Chondrocyte (in vitro differentiated cells): ENCODE measurements at regions not wholly inside any gene's neighbourhood (a gene's known extent, or its start where the extent isn't known, plus 50 kb on each side); places are given as distances from the start of the nearest gene placed in this dataset.

Source experiments
- DNase-seq: peaks from one replicate; pipeline ENCODE4 v3.0.0; 2021; ENCODE audit warnings: mixed read lengths, low spot score
- H3K27ac Mint-ChIP-seq: one replicate; pipeline ENCODE4 v1.8.0; 2021; ENCODE audit warnings: mild to moderate bottlenecking, moderate library complexity, mixed read lengths; ENCODE audit not compliant: unreplicated experiment
- H3K27me3 Mint-ChIP-seq: 2 replicates; pipeline ENCODE4 v1.8.0; 2021; ENCODE audit warnings: low read depth, mixed read lengths
- H3K36me3 Mint-ChIP-seq: 2 replicates; pipeline ENCODE4 v1.8.0; 2021; ENCODE audit warnings: low read depth, mixed read lengths
- H3K4me1 Mint-ChIP-seq: 2 replicates; pipeline ENCODE4 v1.8.0; 2021; ENCODE audit warnings: low read depth, mild to moderate bottlenecking, mixed read lengths
- H3K4me3 Mint-ChIP-seq: one replicate; pipeline ENCODE4 v1.8.0; 2021; ENCODE audit warnings: mild to moderate bottlenecking, moderate library complexity, mixed read lengths; ENCODE audit not compliant: unreplicated experiment
- H3K9me3 Mint-ChIP-seq: 2 replicates; pipeline ENCODE4 v1.8.0; 2021; ENCODE audit warnings: low read depth, mixed read lengths
- CTCF ChIP-seq: fragments of 200-600 bp; sonication (generic); IDR thresholded peaks from 2 replicates; pipeline ENCODE4 v1.5.0; 2021; ENCODE audit warnings: antibody characterized with exemption, mild to moderate bottlenecking, moderate library complexity

GRCh38 chr1:106912131-106912530 is 144.3 kb upstream of the PRMT6 start:
- no peak for DNase-seq
- no peaks in the 10 kb centered on the region for H3K4me1 Mint-ChIP-seq
- H3K27me3 Mint-ChIP-seq, result no peaks in the 10 kb centered on the region
- no peak overlapping the region for H3K27ac Mint-ChIP-seq
- no peak for TF ChIP-seq CTCF
- H3K36me3 Mint-ChIP-seq, result no peaks in the 10 kb centered on the region
- H3K4me3 Mint-ChIP-seq, result no peak overlapping the region
- no peaks in the 10 kb centered on the region for H3K9me3 Mint-ChIP-seq

- Mint-ChIP-seq H3K4me3 (no peak overlapping the region), H3K4me1 (no peaks in the 10 kb centered on the region), H3K27ac (no peak overlapping the region), H3K9me3 (no peaks in the 10 kb centered on the region), H3K27me3 (no peaks in the 10 kb centered on the region), H3K36me3 (no peaks in the 10 kb centered on the region)
- TF ChIP-seq CTCF, result no peak
- DNase-seq, result no peak
These were observed 135.3 kb upstream of the PRMT6 start for GRCh38 chr1:106921186-106921585.

- no peaks in the 10 kb centered on the region for H3K27me3 Mint-ChIP-seq
- no peak overlapping the region for H3K4me3 Mint-ChIP-seq
- peaks cover 3% of the 10 kb centered on the region for H3K9me3 Mint-ChIP-seq
- no peak for DNase-seq
- no peaks in the 10 kb centered on the region for H3K36me3 Mint-ChIP-seq
- no peak for TF ChIP-seq CTCF
- H3K4me1 Mint-ChIP-seq, result no peaks in the 10 kb centered on the region
- no peak overlapping the region for H3K27ac Mint-ChIP-seq
These were observed 132.1 kb upstream of the PRMT6 start for GRCh38 chr1:106924360-106924759.

GRCh38 chr1:106925750-106926149 is 130.7 kb upstream of the PRMT6 start:
- Mint-ChIP-seq H3K4me3 (no peak overlapping the region), H3K4me1 (no peaks in the 10 kb centered on the region), H3K36me3 (peaks cover 2% of the 10 kb centered on the region), H3K27ac (no peak overlapping the region), H3K27me3 (no peaks in the 10 kb centered on the region), H3K9me3 (peaks cover 3% of the 10 kb centered on the region)
- no peak for DNase-seq
- no peak for TF ChIP-seq CTCF

GRCh38 chr1:106926803-106927582 is 129.5 kb upstream of the PRMT6 start:
- no peak for TF ChIP-seq CTCF
- Mint-ChIP-seq H3K27me3 (no peaks in the 10 kb centered on the region), H3K27ac (no peak overlapping the region), H3K4me3 (no peak overlapping the region), H3K9me3 (peaks cover 3% of the 10 kb centered on the region), H3K4me1 (no peaks in the 10 kb centered on the region), H3K36me3 (peaks cover 2% of the 10 kb centered on the region)
- DNase-seq, result no peak
